GM10266 (cell line): ENCODE measurements at regions not wholly inside any gene's neighbourhood (a gene's known extent, or its start where the extent isn't known, plus 50 kb on each side); places are given as distances from the start of the nearest gene placed in this dataset.

Experiments used
- DNase-seq: peaks from one replicate; pipeline ENCODE4 v3.0.0; 2012; ENCODE audit errors: extremely low spot score
- TF ChIP-seq, protein P1 (sequence below): IDR thresholded peaks from 2 replicates; pipeline ENCODE4 v1.5.1; 2012; ENCODE audit warnings: mild to moderate bottlenecking, low read depth; ENCODE audit not compliant: control insufficient read depth, insufficient read depth; ENCODE audit errors: missing control alignments

DNA sequence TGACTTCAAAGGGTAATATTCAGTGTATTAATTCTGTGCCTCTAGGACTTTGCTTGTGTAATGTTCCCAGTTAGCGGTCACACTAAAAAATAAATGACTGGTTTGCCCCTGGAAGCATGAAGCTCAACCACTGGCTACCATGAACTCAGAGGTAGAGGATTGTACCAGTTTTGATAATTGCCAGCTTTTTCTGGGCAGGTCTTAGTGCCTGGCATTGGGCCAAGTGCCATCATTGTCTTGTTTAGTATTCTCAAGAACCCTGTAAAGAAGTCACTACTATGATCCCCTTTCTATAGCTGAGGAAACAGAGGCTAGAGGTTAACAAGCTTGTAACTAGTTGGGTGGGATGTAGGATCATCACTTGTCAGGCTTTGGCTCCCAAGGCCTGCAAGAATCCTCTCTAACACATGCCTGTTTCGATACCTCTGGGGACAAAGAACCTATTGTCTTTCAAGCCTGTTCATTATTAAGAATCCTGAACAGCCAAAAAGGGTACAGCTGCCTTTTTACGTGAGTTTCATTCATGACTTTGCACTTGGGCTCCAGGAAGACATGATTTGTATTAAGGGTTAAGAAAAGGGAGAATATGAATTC lies 121.9 kb upstream of the JUN start:
- DNase-seq = no peak
- TF ChIP-seq, protein P1, sequence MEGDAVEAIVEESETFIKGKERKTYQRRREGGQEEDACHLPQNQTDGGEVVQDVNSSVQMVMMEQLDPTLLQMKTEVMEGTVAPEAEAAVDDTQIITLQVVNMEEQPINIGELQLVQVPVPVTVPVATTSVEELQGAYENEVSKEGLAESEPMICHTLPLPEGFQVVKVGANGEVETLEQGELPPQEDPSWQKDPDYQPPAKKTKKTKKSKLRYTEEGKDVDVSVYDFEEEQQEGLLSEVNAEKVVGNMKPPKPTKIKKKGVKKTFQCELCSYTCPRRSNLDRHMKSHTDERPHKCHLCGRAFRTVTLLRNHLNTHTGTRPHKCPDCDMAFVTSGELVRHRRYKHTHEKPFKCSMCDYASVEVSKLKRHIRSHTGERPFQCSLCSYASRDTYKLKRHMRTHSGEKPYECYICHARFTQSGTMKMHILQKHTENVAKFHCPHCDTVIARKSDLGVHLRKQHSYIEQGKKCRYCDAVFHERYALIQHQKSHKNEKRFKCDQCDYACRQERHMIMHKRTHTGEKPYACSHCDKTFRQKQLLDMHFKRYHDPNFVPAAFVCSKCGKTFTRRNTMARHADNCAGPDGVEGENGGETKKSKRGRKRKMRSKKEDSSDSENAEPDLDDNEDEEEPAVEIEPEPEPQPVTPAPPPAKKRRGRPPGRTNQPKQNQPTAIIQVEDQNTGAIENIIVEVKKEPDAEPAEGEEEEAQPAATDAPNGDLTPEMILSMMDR = no peak

DNA sequence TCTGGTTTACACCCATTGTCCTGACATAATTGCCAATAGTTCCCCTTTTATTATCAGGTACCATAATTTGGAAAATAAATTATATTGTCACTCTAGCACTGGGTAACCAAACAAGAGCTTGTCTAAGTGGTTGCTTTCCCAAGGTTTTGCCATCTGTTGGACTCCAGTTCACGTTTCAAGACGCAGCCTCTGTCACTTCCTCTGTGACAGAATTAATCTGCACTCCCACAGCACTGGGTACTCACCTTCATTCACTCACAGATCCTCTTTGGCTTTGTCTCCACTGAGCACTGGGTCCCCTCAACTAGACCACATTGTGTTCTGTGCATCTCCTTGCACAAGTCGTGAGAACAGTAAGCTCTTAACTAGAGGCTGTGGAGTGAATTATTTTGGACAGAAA lies 123.6 kb upstream of the JUN start:
- TF ChIP-seq, protein P1 = no peak
- no peak for DNase-seq

- no peak for DNase-seq
- TF ChIP-seq, protein P1 = no peak
Measured at GRCh38 chr1:58908561-58909560, 125.0 kb upstream of the JUN start.

- TF ChIP-seq, protein P1 = no peak
- no peak for DNase-seq
Measured at GRCh38 chr1:58909914-58910681, 126.3 kb upstream of the JUN start.

GRCh38 chr1:58911841-58912499 lies 128.1 kb upstream of the JUN start:
- TF ChIP-seq, protein P1 = no peak
- DNase-seq = no peak

GRCh38 chr1:58914925-58915324 lies 131.1 kb upstream of the JUN start:
- TF ChIP-seq, protein P1 = no peak
- no peak for DNase-seq
